Activated B cell treated with CpG ODN at 0.5 μM for 24 hours (primary cell): ENCODE measurements at regions not wholly inside any gene's neighbourhood (a gene's known extent, or its start where the extent isn't known, plus 50 kb on each side); places are given as distances from the start of the nearest gene placed in this dataset.

Experiments used
- ATAC-seq: fragments of 200-7000 bp; cut with Tn5 transposase; one replicate; pipeline ENCODE4 v1.10.0; 2021; ENCODE audit warnings: low read depth, mild to moderate bottlenecking, moderate library complexity
- CTCF ChIA-PET: fragments of 350-600 bp; sonication (Branson Sonifier 250); formaldehyde crosslinking; loops from one replicate; lab custom pipeline; 2021; ENCODE audit warnings: antibody characterized with exemption; lab: Charles Lee
- POLR2A ChIA-PET: fragments of 350-600 bp; sonication (Branson Sonifier 250); formaldehyde crosslinking; loops from one replicate; lab custom pipeline; 2021; ENCODE audit warnings: antibody characterized with exemption; lab: Charles Lee
- DNase-seq: peaks from one replicate; pipeline ENCODE4 v3.0.0; 2022
- H3K27ac Mint-ChIP-seq: one replicate; pipeline ENCODE4 v1.8.0; 2020; ENCODE audit warnings: mixed read lengths
- H3K27me3 Mint-ChIP-seq: one replicate; pipeline ENCODE4 v1.8.0; 2021; ENCODE audit warnings: mixed read lengths
- H3K36me3 Mint-ChIP-seq: one replicate; pipeline ENCODE4 v1.8.0; 2021; ENCODE audit warnings: low read depth, mixed read lengths
- H3K4me1 Mint-ChIP-seq: one replicate; pipeline ENCODE4 v1.8.0; 2021; ENCODE audit warnings: mixed read lengths
- H3K4me3 Mint-ChIP-seq: one replicate; pipeline ENCODE4 v1.8.0; 2020; ENCODE audit warnings: mild to moderate bottlenecking, mixed read lengths
- H3K9me3 Mint-ChIP-seq: one replicate; pipeline ENCODE4 v1.8.0; 2020; ENCODE audit warnings: mixed read lengths
- CTCF ChIP-seq: fragments of 200-600 bp; IDR thresholded peaks from one replicate; pipeline ENCODE4 v1.8.0; 2022; ENCODE audit warnings: antibody characterized with exemption, mild to moderate bottlenecking
- intact Hi-C: fragments of 100-400 bp; cut with micrococcal nuclease; formaldehyde crosslinking; loops from one replicate; pipeline ENCODE4 v1.15.1; 2024

DNA sequence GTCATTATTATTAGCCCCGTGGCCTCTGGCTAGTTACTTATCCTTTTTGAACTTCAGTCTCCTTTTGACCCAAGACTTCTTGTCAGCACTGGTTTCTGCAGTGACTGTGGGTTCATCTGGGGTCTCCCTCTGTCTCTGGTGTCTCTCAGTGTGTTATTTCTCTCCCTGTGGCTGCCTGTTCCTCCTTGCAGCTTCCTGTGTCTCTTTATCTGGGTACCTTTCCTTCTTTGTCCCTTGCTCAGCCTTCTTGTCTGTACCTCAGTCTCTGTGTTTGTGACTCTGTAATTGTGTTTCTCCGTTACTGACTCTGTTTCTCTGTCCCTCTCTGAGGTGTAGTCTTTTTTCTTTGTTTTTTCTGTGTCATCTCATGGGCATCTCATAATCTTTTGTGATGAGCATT lies 102.6 kb upstream of the CDH11 start:
- Mint-ChIP-seq H3K27me3 (no peaks in the 10 kb centered on the region), H3K4me1 (no peaks in the 10 kb centered on the region), H3K27ac (no peak overlapping the region), H3K9me3 (no peaks in the 10 kb centered on the region), H3K4me3 (no peak overlapping the region), H3K36me3 (no peaks in the 10 kb centered on the region)
- no peak for DNase-seq
- ChIA-PET POLR2A (no interaction called here), CTCF (no interaction called here)
- intact Hi-C loops = no loop called here
- no peak for ATAC-seq
- no peak for TF ChIP-seq CTCF

- DNase-seq (no peak), ATAC-seq (no peak)
- no peak overlapping the region for H3K27ac Mint-ChIP-seq
- no peak overlapping the region for H3K4me3 Mint-ChIP-seq
- H3K27me3 Mint-ChIP-seq = no peaks in the 10 kb centered on the region
- CTCF ChIA-PET = no interaction called here
- H3K4me1 Mint-ChIP-seq = no peaks in the 10 kb centered on the region
- H3K9me3 Mint-ChIP-seq = no peaks in the 10 kb centered on the region
- no peak for TF ChIP-seq CTCF
- POLR2A ChIA-PET = no interaction called here
- H3K36me3 Mint-ChIP-seq = no peaks in the 10 kb centered on the region
- intact Hi-C loops = no loop called here
These were observed 101.5 kb upstream of the CDH11 start for GRCh38 chr16:65223335-65223734.

DNA sequence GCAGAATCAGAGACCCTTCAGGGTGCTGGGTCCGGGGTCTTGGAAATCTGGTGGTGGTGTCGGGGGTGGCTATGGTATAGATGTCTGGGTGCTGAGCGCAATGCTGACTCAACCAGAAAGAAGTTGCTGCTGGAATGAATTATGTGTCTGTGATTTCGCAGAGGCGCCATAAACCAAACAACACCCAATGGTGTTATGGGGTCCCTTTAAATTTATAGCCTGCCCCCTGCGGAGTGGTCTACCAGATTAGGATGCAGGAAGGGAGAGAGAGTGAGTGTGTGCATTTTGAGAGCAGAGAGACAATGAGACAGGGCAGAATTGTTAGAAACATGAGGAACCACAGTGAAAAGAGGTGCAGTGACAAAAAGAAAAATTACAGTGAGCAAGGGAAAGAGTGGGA lies 100.7 kb upstream of the CDH11 start:
- Mint-ChIP-seq H3K4me3 (no peak overlapping the region), H3K9me3 (no peaks in the 10 kb centered on the region), H3K36me3 (no peaks in the 10 kb centered on the region), H3K27me3 (no peaks in the 10 kb centered on the region), H3K27ac (no peak overlapping the region), H3K4me1 (no peaks in the 10 kb centered on the region)
- no peak for DNase-seq
- no peak for TF ChIP-seq CTCF
- POLR2A ChIA-PET = no interaction called here
- ATAC-seq = no peak
- CTCF ChIA-PET = no interaction called here
- intact Hi-C loops = no loop called here

- H3K36me3 Mint-ChIP-seq = no peaks in the 10 kb centered on the region
- intact Hi-C loops = no loop called here
- CTCF ChIA-PET = no interaction called here
These were observed 100.2 kb upstream of the CDH11 start for GRCh38 chr16:65222049-65222448.

GRCh38 chr16:65219786-65220185 lies 97.9 kb upstream of the CDH11 start:
- DNase-seq (no peak), ATAC-seq (no peak)
- Mint-ChIP-seq H3K27me3 (no peaks in the 10 kb centered on the region), H3K4me3 (no peak overlapping the region), H3K36me3 (no peaks in the 10 kb centered on the region), H3K27ac (no peak overlapping the region), H3K4me1 (no peaks in the 10 kb centered on the region), H3K9me3 (peaks cover 2% of the 10 kb centered on the region)
- TF ChIP-seq CTCF = no peak
- intact Hi-C loops = no loop called here
- ChIA-PET POLR2A (no interaction called here), CTCF (no interaction called here)

More at GRCh38 chr16:65222049-65222448, 100.2 kb upstream of the CDH11 start:
- ATAC-seq = no peak
- Mint-ChIP-seq H3K4me3 (no peak overlapping the region), H3K4me1 (no peaks in the 10 kb centered on the region), H3K27me3 (no peaks in the 10 kb centered on the region), H3K9me3 (peaks cover 2% of the 10 kb centered on the region), H3K27ac (no peak overlapping the region)
- POLR2A ChIA-PET = no interaction called here
- no peak for DNase-seq
- TF ChIP-seq CTCF = no peak
